Ammon's horn (tissue), 1 donor: ENCODE measurements at regions not wholly inside any gene's neighbourhood (a gene's known extent, or its start where the extent isn't known, plus 50 kb on each side); places are given as distances from the start of the nearest gene placed in this dataset.
A peak's percentile ranks its signal among the peaks of the same experiment; 100 is the strongest.

ENCODE experiments used
- DNase-seq: peaks from one replicate; pipeline ENCODE4 v3.0.0-alpha.2; 2016; ENCODE audit warnings: low spot score

DNA sequence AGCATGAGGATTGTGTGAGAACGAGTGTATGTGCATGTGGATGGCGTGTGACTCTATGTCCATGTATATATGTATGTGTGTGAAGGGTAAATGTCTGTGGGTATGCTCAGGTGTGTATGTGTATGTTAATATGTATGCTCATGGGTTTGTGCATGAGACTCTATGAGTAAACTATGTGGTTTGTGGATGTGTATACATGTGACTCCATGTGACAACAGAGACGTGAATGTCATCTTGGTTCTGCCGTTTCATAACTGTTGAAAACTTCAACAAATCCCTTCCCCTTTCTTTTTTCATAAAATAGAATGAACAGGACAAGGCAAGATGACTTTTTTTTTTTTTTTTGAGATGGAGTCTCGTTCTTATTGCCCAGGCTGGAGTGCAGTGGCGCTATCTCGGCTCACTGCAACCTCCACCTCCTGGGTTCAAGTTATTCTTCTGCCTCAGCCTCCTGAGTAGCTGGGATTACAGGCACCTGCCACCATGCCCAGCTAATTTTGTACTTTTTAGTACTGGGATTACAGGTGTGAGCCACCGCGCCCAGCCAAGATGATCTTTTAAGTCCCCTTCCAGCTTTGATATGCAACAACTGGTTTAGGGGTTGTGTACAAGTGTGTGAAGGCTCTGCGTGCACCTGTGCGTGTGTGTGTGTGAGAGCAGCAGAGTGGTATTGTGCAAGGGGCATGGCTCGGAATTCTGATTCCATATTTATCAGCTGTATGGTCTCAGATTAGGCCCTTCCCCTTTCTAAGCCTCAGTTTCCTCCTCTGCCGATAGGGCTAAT is 106.3 kb downstream of the EBNA1BP2 start:
- no peak for DNase-seq

DNA sequence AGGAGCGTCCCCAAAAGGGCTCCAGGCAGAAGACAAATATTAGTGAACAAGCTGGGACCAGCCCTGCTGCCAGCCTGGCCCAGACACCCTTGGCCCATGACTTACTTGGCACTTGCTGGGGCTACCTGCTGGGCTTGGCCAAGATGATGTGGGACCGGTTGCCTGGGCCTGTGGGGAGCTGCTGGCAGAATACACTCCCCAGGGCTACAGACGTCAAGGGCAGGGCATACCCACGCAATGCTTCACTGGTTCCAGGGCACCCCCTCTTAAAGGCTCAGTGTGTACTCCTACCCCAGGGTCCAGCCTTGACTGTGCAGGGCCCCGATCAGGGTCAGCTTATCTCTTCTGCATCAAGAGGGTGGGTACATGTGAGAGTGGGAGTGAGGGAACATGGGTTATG is 106.5 kb upstream of the SLC2A1 start:
- DNase-seq, result no peak

DNA sequence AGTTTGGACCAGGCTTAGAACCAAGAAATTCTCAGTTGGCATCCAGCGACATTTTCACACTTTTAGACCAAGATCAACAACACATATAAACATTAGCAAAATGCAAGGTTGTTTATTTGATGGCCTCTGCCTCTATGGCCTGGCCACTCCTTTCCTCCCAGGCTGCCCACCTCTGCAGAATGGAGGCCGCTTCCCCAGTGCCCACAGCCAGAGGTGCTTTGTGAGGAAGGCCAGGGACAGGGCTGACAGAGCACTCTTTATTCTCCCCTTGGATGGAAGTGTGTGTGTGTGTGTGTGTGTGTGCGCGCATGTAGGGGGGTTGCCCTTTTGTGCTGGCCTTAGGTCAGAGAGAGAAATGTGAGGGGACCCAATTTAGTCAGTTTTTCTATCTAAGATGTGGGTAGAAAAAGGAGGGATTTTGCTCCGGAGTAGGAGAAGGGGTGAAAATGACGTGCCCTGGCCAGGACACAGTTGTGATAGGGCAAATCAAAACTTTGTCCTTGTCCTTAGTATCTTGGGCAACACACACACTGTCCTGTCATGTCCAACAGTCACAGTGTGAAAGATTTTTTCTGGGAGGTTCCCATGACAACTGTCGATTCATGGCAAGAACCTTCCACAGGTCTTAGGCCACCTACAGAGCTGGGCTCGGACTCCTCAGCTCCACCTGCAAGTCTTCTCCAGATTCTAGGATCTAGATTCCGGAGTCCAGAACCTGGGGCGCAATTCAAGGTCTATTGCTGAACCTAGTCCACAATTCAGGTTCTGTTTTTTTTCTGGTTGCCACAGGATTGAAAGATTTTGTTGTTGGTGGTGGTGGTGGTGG is 104.9 kb upstream of the SLC2A1 start:
- no peak for DNase-seq

DNA sequence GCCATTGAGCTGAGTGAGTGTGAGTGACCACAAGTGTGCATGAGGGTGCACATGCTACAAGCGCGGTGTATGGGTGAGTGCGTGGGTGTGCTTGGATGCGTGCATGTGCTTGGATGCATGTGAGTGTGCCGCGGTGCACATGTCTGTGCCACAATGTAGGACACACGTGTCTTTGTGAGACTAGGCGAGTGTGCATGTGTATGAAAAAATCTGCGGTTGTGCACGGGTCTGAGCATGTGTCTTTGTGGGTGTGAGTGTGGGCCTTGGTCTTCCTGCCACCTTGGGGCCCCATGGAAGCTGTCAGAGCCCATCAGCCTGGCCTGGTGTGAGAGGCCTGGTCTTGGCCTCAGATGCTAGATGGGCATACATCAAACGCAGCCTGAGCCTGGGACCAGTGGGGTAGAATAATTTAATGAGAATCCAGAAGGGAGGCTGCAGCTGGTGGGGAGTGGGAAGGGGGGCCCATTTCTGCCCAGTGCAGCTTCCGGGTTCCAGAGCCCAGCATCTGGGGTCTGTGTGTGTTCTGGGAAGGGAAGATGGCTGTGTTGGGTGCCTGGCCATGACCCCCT is 103.9 kb upstream of the SLC2A1 start:
- DNase-seq, result no peak

DNA sequence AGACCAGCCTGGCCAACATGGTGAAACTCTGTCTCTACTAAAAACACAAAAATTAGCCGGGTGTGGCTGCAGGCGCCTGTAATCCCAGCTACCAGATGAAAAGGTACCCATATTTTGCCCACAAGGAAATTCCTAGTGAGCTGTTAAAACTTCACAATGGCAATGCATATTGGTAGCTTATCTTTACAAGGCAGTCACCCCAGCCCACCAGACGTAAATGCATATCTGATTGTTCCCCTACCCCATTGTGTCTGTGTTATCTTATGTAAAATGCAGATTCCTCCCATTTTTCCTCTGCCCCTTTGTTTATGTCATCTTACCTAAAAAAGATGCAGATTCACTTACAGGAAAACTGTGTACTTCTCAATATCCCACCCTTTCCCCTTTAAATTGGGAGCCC is 103.1 kb upstream of the SLC2A1 start:
- DNase-seq, result no peak

DNA sequence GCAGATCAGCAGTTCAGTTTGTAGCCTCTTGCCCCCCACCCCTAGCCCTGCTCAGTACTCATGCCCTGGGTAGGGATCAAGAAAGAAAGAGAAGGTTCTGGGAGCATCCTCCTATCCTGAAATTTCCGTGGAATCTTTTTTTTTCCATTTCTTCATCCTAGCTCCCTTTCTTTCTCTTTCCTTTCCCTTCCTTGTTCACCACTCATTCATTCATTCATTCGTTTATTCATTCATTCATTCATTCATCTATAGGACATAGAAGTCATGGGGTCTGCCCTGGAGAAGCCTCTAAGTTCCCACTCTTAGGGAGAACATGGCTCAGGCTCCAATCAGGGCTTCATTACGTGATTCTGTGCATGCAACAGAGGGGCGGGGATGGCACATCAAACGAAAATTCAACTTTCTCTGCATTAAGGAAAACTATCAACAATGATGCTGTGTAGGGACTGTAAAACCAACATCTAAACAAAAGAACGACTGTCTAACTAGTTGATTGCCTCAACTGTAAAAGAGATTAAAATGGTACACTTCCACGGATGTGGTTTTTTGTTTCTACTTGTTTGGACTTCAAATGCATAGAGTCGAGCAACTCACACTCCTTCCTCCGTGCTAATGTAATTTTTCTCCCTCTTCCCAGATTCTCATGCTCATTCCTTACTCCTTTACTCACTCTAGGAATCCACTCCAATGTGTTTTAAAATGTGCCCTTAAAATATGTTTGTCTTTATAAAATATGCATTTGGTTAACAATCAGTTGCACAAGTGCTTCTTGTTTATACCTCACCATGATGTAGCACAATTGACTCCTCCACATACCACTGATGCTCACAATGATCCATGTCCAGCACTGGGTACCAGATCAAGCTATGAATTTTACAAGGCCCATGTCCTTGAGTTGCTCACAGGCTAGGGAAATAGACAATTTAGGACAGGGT is 101.2 kb upstream of the SLC2A1 start:
- no peak for DNase-seq

DNA sequence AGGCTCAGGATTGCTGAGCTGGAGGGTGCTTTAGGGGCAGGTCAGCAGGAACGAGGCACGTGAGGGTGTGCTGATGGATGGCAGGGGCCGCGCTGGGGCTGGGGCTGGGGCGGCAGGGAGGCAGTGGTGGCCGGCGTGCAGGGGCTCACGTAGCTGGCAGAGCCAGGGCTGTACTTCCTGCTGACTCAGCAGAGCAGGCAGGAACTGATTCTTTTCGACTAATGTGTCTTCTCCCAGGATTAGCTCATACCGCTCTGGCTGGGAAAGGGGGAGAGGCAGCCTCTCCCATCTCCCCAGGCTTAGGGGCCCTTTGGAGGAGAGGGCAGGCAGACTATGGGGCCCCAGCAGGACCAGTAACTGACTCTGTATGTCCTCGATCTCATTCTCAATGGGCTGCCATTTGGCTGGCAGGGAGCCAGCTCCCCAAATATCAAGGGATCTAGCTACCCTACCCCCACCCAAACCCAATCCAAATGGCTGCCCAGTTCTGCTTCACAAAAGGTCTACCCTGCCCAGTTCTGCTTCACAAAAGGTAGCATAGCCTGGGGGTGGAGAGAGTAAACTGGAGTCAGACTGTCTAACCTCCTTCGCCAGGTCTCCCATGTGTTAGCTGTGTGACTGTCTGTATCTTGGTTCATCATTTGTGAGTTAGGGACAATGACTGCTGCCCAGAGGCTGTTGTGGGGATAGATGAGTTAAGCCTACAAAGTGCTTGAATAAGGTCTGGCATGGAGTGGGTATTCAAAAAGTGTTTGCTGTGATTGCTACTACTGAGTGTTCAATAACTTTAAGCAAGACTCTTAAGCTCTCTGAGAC is 100.1 kb upstream of the SLC2A1 start:
- DNase-seq, result peak; percentile 28

DNA sequence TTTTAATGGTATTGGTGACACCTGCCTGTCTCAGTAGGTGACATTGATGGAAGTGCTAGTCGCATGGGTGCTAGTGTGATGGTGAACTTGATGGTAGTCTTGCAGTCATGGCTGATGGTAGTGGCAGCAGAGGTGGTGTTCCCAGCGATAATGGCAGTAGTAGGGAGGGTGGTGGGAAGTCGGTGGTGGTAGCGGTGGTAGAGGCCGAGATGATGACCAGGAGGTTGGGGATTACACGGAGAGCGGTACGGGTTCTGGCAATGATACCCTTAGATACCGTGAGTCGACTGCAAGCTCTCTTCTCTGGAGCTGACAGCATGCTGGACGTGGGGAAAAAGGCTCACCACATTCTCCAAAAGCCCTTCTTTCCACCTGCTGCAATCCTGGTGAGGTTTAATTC is 99.4 kb upstream of the SLC2A1 start:
- DNase-seq, result no peak

DNA sequence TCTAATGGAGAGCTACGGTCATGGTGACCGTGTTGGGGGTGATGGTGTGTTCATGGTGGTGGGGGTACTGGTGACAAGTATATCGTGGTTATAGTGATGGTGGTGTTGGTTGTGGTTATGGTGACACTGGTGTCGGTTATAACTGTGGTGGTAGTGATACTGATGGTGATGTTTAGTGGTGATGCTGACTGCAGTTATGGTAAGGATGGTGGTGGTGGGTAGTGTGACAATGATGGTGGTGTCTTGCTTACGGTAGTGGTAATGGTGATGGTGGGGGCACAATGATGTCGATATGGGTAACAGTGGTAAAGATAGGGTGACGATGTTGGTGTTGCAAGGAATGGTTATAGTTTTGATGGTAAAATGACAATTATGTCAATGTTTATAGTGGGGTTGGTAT is 98.9 kb upstream of the SLC2A1 start:
- no peak for DNase-seq

DNA sequence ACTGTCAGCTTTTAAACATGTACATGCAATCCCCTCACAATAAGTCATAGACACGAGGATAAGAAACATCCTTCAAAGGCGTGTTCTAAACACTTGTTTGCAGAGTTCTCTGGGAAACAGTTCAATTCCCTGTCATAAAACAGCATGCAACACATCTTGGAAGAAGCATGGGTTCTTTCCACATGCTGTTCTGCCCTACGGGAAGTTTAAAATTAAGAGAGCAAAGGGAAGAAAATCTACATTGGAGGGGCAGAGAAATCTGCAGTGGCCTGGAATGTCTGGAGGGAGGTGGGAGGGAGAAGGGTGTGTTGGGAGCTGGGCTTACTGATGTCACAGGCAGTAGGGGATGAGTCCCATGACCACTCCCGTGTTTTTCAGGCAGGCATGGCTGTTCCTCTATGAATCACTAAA is 98.3 kb upstream of the SLC2A1 start:
- DNase-seq, result no peak

DNA sequence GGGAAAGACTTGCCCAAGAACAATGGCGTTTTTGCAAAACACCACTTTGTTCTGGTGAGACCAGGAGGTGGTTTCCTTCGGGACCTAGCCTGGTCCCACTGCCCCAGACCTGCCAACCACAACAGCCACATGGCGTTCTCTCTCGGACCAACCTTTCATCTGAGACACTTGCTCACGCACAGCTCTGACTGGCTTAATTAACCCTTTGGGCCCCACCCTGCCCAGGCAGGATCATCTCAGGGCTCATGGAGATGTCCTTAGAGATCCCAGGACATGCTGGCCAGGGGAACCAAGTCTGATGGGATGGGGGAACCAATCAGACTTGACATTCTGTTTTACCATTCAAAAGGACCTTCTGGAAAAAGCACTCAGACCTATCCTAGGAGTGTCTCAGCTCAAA is 97.8 kb upstream of the SLC2A1 start:
- DNase-seq, result no peak

DNA sequence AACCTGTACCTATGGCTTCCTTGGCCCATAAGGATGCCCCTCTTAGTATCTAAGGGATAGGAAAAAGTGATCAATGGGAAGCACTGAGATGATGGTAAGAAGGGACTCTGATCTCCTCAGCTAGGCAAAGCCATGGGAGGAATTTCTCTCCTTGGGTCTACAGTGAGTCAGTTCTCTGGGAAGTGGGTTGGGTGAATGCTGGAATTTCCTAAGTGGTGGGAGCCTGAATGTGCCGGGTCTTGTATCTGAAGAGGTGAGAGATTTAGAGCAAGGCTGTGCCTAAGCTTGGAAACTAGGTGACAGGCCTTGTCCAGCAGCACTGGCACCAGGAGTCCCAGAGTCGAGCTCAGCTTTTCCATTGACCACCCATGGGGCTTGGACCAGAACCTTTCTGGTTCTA is 96.3 kb upstream of the SLC2A1 start:
- DNase-seq, result no peak

DNA sequence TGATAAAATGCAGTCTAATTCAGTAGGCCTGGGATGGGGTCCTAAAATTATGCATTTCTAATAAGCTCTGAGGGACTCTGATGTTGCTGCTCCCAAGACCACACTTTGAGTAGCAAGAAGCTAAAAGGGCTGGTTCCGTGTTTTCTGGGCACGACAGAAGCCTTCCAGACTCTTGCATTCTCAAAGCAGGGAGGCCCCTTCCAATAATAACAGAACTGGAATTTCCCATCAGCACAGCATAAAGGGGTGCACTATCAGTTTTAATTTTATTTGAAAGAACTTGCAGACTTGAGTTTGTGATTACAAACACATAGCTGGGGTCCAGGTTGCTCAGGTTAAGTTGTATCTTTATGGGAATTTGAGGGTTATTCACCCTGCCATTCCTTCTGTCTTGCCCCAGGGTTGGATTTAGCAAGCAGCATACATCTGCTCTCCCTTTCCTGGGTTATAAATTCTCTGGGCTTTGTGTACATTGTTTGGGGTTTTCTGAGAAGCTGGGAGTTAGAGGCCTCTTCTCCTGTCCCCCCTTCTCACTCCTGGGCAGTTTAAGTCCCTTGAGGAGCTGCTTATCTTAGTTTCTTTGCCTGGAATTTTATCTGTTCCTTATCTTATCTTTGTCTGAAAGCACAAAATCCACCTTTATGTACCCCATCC is 94.2 kb upstream of the SLC2A1 start:
- DNase-seq, result no peak

DNA sequence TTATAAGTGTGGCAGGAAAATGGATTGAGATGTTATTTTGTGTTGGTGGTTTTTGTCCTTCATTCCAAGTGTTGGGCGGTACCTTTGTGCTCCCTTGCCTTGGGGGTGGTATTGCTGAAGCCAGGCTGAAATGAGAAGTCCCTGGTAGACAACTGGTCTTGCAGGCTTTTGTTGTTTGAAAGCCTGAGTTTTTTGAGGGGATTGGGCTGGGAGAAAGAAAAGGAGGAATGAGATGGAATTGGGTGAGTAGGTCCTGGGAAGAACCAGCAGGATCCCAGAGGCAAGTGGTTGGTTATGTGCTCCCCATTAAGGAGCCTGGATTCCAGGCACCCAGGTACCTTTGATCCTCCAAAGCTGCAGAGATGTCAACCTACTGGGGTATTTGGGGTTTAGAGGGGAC is 93.7 kb upstream of the SLC2A1 start:
- no peak for DNase-seq

DNA sequence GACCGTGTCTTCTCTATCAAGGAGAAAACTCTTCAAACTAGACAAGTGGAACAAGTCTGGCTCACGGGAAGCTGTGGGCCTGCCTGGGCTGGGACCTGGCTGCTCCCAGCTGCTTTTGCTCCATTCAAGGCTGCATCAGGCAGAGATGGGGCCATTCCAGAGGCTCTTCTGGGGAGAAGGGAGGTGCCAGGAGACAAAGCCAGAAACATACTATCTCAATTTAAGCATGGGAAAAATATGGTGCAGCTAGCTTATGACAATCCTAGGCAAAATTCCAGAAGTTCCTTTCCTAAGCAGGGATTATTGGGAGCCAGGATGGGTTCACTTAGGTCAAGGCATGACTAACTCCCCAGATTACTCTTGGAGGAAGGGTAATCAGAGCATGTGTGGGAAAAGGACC is 90.8 kb upstream of the SLC2A1 start:
- DNase-seq, result no peak

DNA sequence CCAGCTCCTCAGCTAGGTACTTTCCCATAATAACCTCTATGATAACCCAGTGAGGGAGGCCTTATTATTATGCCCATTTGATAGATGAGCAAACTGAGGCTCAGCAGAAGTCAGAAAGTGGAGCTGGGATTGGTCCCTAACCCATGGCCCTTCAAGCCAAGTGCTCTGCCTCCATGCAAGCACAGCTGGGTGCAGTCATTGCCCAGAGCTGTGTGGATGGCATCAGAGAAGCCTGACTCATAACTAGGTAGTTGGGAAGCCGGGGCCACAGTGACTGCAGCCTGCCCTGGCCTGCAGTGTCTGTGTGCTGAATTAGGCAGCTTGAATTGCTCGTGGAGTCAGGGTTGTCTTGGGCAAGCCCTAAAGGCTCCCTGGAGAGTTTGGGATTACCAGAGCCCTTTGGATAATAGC is 89.9 kb upstream of the SLC2A1 start:
- DNase-seq, result no peak

DNA sequence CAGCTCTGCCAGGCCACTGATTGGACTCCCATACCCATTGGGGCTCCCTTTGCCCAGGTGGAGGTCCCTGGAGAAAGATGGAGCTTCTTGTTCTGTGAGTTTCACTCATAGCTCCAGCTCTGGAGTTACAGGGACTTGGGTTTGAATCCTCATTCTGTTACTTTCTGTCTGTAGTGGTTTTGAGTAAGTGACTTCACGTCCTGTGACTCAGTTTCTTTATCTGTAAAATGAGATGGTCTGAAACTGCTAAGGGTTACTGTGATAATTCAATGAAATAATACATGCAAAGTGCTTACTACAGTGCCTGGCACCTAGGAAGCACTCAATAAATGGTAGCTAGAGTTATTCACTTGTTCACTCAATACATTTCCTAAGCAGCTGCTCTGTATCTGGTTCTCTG is 88.5 kb upstream of the SLC2A1 start:
- DNase-seq, result no peak

DNA sequence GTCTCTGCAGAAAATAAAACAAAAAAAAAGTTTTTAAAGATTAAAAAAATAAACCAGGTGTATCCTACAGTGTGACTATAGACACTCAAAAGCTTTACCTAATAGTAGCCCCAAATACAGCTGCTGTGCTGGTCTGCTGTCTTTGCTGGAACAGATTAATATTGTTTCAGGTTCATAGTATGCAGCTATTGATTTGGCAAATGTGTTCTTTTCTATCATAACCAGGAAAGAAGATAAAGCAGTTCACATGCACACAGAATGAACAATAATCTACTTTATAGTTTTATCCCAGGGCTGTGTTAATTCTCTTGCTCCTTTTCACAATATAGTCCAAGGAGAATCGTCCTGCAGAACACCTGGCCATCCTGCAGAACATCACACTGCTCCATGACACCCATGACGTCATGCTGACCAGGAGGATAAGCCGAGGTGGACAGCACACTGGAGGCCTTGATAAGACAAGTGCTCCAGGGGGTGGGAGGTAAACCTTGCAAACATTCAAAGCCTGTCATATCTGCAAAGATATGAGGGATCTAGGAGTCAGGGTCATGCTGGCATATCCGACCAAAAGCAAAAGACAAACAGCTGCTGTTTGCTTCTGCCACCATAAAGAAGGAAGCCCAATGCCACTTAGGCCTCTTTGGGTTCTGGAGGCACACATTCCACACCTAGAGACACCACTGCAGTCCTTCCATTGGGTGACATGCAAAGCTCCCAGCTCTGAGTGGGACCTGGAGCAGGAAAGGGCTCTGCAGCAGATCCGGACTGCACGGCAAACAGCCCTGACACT is 86.1 kb upstream of the SLC2A1 start:
- DNase-seq, result no peak

DNA sequence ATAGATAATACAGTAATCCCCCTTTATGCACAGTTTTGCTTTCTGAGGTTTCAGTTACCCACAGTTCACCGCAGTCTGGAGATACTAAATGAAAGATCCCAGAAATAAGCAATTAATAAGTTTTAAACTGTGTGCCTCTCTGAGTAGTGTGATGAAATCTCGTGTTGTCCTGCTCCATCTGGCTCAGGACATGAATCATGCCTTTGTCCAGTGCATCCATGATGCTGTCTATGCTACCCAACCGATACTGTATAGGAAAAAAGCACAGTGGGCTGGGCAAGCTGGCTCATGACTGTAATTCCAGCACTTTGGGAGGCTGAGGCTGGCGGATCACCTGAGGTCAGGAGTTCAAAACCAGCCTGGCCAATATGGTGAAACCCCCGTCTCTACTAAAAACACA is 85.0 kb upstream of the SLC2A1 start:
- no peak for DNase-seq
